ENCODE measurements at regions not wholly inside any gene's neighbourhood (a gene's known extent, or its start where the extent isn't known, plus 50 kb on each side); places are given as distances from the start of the nearest gene placed in this dataset.

DNA sequence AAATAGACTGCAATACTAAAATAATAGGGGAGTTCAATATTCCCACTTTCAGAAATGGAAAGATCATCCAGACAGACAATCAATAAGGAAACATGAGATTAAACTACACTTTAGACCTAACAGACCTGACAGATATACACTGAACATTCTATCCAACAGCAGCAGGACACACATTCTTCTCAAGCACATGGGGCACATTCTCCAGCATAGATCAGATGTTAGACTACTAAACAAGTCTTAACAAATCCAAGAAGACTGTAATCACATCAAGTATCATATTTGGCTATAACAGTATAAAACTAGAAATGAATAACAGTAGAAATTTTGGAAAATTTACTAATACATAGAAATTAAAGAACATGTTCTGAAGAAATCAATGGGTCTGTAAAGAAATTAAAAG is 458.9 kb upstream of the ANKRD30A start:
- Histone ChIP-seq H3K4me1 (ENCODE audit: control insufficient read depth, insufficient read depth, low read length, poor library complexity, severe bottlenecking) (no peaks in the 10 kb centered on the region), H3K27ac (ENCODE audit: insufficient read depth, low read length, poor library complexity, severe bottlenecking) (no peak overlapping the region), H3K36me3 (ENCODE audit: control insufficient read depth, insufficient read depth, low read length) (no peaks in the 10 kb centered on the region), H3K4me3 (ENCODE audit: insufficient read depth, low read depth, low read length, poor library complexity, severe bottlenecking) (no peak overlapping the region), H3K9me3 (ENCODE audit: control insufficient read depth, low read length) (no peaks in the 10 kb centered on the region), H3K27me3 (replicated peaks; ENCODE audit: control insufficient read depth, insufficient read depth, low read length, poor library complexity, severe bottlenecking) (no peaks in the 10 kb centered on the region)
- no peak for DNase-seq

DNA sequence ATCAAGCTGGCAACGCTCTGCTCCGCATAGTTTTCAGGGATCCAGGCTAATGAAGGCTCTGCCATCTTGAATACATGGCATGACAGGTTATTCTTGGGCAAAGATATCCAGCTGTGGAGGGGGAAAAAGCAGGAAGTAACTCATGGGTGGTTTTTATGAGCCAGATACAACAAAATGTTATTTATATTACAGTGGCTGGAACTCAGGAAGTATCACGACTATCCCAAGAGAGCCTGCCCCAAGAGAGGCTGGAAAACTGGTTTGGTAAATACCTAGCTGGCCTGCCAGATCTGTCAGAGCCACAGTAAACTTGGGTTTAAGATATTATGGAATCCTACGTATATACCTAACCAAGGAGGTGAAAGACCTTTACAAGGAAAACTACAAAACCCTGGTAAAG is 462.8 kb upstream of the ANKRD30A start:
- Histone ChIP-seq H3K27me3 (replicated peaks; ENCODE audit: control insufficient read depth, insufficient read depth, low read length, poor library complexity, severe bottlenecking) (no peaks in the 10 kb centered on the region), H3K4me3 (ENCODE audit: insufficient read depth, low read depth, low read length, poor library complexity, severe bottlenecking) (no peak overlapping the region), H3K27ac (ENCODE audit: insufficient read depth, low read length, poor library complexity, severe bottlenecking) (no peak overlapping the region), H3K36me3 (ENCODE audit: control insufficient read depth, insufficient read depth, low read length) (no peaks in the 10 kb centered on the region), H3K4me1 (ENCODE audit: control insufficient read depth, insufficient read depth, low read length, poor library complexity, severe bottlenecking) (no peaks in the 10 kb centered on the region), H3K9me3 (ENCODE audit: control insufficient read depth, low read length) (no peaks in the 10 kb centered on the region)
- no peak for DNase-seq

DNA sequence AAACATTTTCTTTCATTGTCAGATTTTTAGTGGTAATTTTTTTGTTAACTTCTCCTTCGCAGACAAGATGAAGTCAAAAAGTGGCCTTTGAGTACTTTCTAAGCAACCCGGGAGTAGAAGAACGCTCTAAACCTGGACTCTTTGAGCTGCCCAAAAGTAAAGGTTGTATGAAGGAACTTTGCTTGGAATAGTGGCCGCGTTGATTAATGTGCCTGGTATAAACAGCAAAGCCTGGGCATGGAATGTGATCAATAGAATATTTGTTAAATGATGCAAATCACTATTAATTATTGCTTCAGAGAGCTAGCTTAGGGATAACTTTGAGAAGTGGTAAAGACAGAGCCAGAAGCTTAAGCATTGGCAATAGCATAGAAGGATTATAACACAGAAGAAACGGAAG is 475.1 kb upstream of the ANKRD30A start:
- no peaks in the 10 kb centered on the region for H3K36me3 ChIP-seq (ENCODE audit: control insufficient read depth, insufficient read depth, low read length)
- no peaks in the 10 kb centered on the region for H3K27me3 ChIP-seq (replicated peaks; ENCODE audit: control insufficient read depth, insufficient read depth, low read length, poor library complexity, severe bottlenecking)
- no peak for DNase-seq
- H3K4me3 ChIP-seq (ENCODE audit: insufficient read depth, low read depth, low read length, poor library complexity, severe bottlenecking), result no peak overlapping the region
- H3K27ac ChIP-seq (ENCODE audit: insufficient read depth, low read length, poor library complexity, severe bottlenecking), result no peak overlapping the region
- H3K9me3 ChIP-seq (ENCODE audit: control insufficient read depth, low read length), result no peaks in the 10 kb centered on the region
- H3K4me1 ChIP-seq (ENCODE audit: control insufficient read depth, insufficient read depth, low read length, poor library complexity, severe bottlenecking), result no peaks in the 10 kb centered on the region

DNA sequence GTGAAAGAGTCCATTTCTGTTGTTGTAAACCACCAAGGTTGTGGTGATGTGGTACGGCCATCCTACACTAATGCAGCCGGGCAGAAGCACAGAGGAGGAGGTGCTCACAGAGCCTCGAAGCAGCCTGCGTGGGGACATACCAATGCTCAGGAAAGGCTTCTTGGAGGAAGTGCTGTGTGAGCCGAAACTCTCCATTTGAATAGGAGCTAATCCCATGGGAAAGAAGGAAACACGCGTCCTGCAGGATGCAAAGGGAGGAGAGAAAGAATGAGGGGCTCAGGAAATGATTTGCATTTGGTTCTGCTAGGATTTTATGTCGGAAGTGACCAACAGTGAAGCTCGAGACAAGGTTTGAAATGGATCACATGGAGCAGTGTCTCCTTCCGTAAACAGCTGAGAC is 477.9 kb upstream of the ANKRD30A start:
- Histone ChIP-seq H3K27ac (ENCODE audit: insufficient read depth, low read length, poor library complexity, severe bottlenecking) (no peak overlapping the region), H3K9me3 (ENCODE audit: control insufficient read depth, low read length) (no peaks in the 10 kb centered on the region), H3K27me3 (replicated peaks; ENCODE audit: control insufficient read depth, insufficient read depth, low read length, poor library complexity, severe bottlenecking) (no peaks in the 10 kb centered on the region), H3K4me3 (ENCODE audit: insufficient read depth, low read depth, low read length, poor library complexity, severe bottlenecking) (no peak overlapping the region), H3K4me1 (ENCODE audit: control insufficient read depth, insufficient read depth, low read length, poor library complexity, severe bottlenecking) (no peaks in the 10 kb centered on the region), H3K36me3 (ENCODE audit: control insufficient read depth, insufficient read depth, low read length) (no peaks in the 10 kb centered on the region)
- DNase-seq, result no peak

DNA sequence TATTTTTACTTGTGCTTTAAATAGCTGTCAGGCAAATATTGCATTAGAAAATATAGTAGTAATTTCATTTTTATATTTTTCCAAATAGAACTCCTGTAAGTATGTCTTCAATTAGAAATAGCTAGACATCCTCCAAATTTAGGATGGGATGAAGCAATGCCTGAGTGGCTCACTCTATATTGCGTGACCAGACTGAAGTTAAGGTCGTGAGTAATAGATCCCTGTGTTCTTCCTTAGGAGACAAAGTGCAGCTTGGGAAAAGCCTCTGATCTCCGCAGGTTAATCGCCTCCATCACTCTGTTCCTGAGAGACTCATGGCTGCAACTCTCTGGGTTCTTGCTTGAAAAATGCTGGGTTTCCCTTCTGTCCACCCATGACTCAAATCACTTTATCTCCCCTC is 484.8 kb upstream of the ANKRD30A start:
- no peak for DNase-seq
- Histone ChIP-seq H3K36me3 (ENCODE audit: control insufficient read depth, insufficient read depth, low read length) (no peaks in the 10 kb centered on the region), H3K4me3 (ENCODE audit: insufficient read depth, low read depth, low read length, poor library complexity, severe bottlenecking) (no peak overlapping the region), H3K9me3 (ENCODE audit: control insufficient read depth, low read length) (no peaks in the 10 kb centered on the region), H3K4me1 (ENCODE audit: control insufficient read depth, insufficient read depth, low read length, poor library complexity, severe bottlenecking) (no peaks in the 10 kb centered on the region), H3K27ac (ENCODE audit: insufficient read depth, low read length, poor library complexity, severe bottlenecking) (no peak overlapping the region), H3K27me3 (replicated peaks; ENCODE audit: control insufficient read depth, insufficient read depth, low read length, poor library complexity, severe bottlenecking) (no peaks in the 10 kb centered on the region)

DNA sequence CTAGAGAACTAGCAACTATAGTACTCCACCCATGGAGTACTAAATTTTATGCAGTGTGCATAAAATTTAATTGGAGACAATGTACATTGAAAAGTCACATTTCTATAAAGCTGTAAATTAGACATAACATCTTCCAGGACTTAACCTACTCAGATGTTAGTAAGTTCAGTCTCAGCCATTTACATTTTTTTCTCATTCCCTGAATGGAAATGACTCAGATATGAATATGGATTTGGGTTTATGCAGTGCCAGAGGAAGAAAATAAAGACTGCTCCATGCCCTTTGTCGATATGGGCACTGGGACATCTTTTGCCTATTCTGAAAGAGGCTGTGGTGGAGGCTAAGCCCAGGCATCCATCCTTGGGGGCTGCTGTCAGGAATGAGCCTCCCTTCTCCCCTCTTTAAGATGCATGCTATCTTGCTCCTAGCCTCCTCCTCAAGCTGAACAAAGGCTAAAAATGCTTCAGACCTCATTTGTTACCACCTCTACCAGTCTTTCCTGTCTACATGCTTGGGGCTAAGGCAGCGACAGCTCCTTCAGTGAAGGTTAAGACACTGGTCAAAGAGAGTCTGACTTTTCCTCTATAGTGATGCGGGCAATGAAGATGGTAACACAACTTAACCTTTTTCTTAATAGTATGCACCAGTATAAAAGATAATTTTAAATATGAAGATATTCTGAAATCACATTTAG is 486.8 kb upstream of the ANKRD30A start:
- no peaks in the 10 kb centered on the region for H3K9me3 ChIP-seq (ENCODE audit: control insufficient read depth, low read length)

DNA sequence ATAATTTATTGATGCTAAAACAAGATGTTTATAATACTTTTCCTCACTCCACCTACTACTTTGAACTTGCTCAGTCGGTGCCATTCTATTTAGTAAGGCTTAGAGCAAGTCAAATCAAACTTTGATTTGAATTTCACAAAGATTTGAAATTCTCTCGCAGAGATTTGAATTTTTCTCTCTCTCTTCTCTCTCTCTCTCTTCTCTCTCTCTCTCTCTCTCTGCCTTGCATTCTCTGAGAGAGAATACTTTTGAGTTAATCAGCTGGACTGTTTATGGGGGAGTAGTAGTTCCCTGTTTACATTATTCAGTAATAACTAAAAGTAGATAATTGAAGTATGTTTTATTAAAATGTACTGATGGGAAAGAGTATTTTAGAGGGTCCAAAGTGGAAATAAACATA is 488.5 kb upstream of the ANKRD30A start:
- Histone ChIP-seq H3K36me3 (ENCODE audit: control insufficient read depth, insufficient read depth, low read length) (no peaks in the 10 kb centered on the region), H3K4me3 (ENCODE audit: insufficient read depth, low read depth, low read length, poor library complexity, severe bottlenecking) (no peak overlapping the region)

More for the DNA sequence above, 486.8 kb upstream of the ANKRD30A start:
- Histone ChIP-seq H3K4me3 (ENCODE audit: insufficient read depth, low read depth, low read length, poor library complexity, severe bottlenecking) (no peak overlapping the region), H3K4me1 (ENCODE audit: control insufficient read depth, insufficient read depth, low read length, poor library complexity, severe bottlenecking) (no peaks in the 10 kb centered on the region), H3K27ac (ENCODE audit: insufficient read depth, low read length, poor library complexity, severe bottlenecking) (no peak overlapping the region), H3K36me3 (ENCODE audit: control insufficient read depth, insufficient read depth, low read length) (no peaks in the 10 kb centered on the region), H3K27me3 (replicated peaks; ENCODE audit: control insufficient read depth, insufficient read depth, low read length, poor library complexity, severe bottlenecking) (no peaks in the 10 kb centered on the region)
- no peak for DNase-seq

DNA sequence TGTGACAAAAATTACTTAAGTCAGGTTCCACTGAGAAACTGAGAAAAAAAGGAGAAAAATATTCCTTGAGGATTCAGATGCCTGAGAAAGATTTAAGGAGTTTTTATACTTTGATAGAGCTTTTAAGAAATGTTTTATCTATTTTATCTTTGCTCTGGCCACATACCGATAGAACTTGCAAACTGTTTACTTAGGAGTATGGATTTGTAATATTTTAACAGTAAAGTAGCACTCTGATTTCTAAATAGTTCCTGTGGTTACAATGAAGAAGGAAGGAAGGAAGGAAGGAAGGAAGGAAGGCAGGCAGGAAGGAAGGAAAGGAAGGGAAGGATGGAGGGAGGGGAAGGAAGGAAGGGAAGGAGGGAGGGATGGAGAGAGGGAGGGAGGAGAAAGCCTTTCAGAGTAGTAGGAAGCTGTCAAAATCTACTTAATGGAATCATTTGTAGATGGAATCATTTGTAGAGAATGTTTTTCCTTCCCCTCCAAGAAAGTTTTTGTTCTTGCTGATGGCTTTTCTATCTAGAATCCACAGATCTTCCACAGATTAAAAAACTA is 489.0 kb upstream of the ANKRD30A start:
- Histone ChIP-seq H3K36me3 (ENCODE audit: control insufficient read depth, insufficient read depth, low read length) (no peaks in the 10 kb centered on the region), H3K4me1 (ENCODE audit: control insufficient read depth, insufficient read depth, low read length, poor library complexity, severe bottlenecking) (no peaks in the 10 kb centered on the region), H3K27me3 (replicated peaks; ENCODE audit: control insufficient read depth, insufficient read depth, low read length, poor library complexity, severe bottlenecking) (no peaks in the 10 kb centered on the region), H3K4me3 (ENCODE audit: insufficient read depth, low read depth, low read length, poor library complexity, severe bottlenecking) (no peak overlapping the region), H3K27ac (ENCODE audit: insufficient read depth, low read length, poor library complexity, severe bottlenecking) (no peak overlapping the region), H3K9me3 (ENCODE audit: control insufficient read depth, low read length) (no peaks in the 10 kb centered on the region)
- no peak for DNase-seq

More for the DNA sequence above, 488.5 kb upstream of the ANKRD30A start:
- no peaks in the 10 kb centered on the region for H3K27me3 ChIP-seq (replicated peaks; ENCODE audit: control insufficient read depth, insufficient read depth, low read length, poor library complexity, severe bottlenecking)
- H3K27ac ChIP-seq (ENCODE audit: insufficient read depth, low read length, poor library complexity, severe bottlenecking), result no peak overlapping the region
- no peaks in the 10 kb centered on the region for H3K9me3 ChIP-seq (ENCODE audit: control insufficient read depth, low read length)
- H3K4me1 ChIP-seq (ENCODE audit: control insufficient read depth, insufficient read depth, low read length, poor library complexity, severe bottlenecking), result no peaks in the 10 kb centered on the region
- DNase-seq, result no peak

DNA sequence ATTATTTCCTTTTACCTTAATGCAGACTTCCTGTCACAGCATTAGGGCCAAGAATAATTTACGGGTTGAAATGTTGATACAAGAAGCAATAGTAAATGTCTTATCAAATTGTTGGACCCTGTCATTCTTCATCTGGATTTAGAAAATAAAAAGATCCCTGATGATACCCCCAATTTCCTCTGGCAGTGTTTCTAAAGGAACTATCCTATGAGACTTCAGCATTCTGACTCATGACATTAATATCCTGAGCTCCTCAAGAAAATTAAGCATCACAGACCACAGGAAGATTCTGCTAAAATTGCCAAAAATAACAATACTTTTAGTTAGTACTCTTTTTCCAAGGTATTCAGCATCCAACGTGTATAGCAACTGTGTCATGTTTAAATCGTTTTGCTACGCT is 490.5 kb upstream of the ANKRD30A start:
- Histone ChIP-seq H3K36me3 (ENCODE audit: control insufficient read depth, insufficient read depth, low read length) (no peaks in the 10 kb centered on the region), H3K4me3 (ENCODE audit: insufficient read depth, low read depth, low read length, poor library complexity, severe bottlenecking) (no peak overlapping the region), H3K9me3 (ENCODE audit: control insufficient read depth, low read length) (no peaks in the 10 kb centered on the region), H3K27me3 (replicated peaks; ENCODE audit: control insufficient read depth, insufficient read depth, low read length, poor library complexity, severe bottlenecking) (no peaks in the 10 kb centered on the region), H3K27ac (ENCODE audit: insufficient read depth, low read length, poor library complexity, severe bottlenecking) (no peak overlapping the region), H3K4me1 (ENCODE audit: control insufficient read depth, insufficient read depth, low read length, poor library complexity, severe bottlenecking) (no peaks in the 10 kb centered on the region)
- no peak for DNase-seq

DNA sequence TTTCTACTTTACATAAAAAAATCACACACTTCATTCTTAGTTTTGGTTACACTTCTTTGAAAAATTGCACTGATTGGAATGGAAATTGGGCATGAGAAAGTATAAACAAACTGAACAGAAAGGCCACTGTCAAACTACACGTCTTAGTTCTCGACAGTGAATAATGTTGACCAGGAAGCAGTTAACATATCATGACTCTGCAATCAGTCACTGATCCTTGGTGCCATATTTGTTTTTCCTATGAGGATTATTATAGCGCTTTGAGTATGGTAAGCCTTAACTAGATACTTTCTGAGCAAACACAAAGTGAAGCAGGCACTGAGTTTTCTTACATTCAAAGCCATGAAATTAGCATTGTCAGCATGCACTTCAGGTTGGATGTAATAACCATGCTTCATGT is 495.1 kb upstream of the ANKRD30A start:
- no peaks in the 10 kb centered on the region for H3K27me3 ChIP-seq (replicated peaks; ENCODE audit: control insufficient read depth, insufficient read depth, low read length, poor library complexity, severe bottlenecking)
- H3K4me3 ChIP-seq (ENCODE audit: insufficient read depth, low read depth, low read length, poor library complexity, severe bottlenecking), result no peak overlapping the region
- DNase-seq, result no peak
- H3K36me3 ChIP-seq (ENCODE audit: control insufficient read depth, insufficient read depth, low read length), result no peaks in the 10 kb centered on the region
- no peaks in the 10 kb centered on the region for H3K4me1 ChIP-seq (ENCODE audit: control insufficient read depth, insufficient read depth, low read length, poor library complexity, severe bottlenecking)
- H3K9me3 ChIP-seq (ENCODE audit: control insufficient read depth, low read length), result no peaks in the 10 kb centered on the region
- H3K27ac ChIP-seq (ENCODE audit: insufficient read depth, low read length, poor library complexity, severe bottlenecking), result no peak overlapping the region

Data from effector memory CD4-positive, alpha-beta T cell (primary cell).